Mucosa of descending colon (tissue), 3 donors: ENCODE measurements at regions not wholly inside any gene's neighbourhood (a gene's known extent, or its start where the extent isn't known, plus 50 kb on each side); places are given as distances from the start of the nearest gene placed in this dataset.

Experiments
- ATAC-seq: fragments of 200-7000 bp; cut with Tn5 transposase; one replicate; pipeline ENCODE4 v1.9.1; 2020; ENCODE audit warnings: mild to moderate bottlenecking, moderate library complexity
- DNase-seq, 3 donors: peaks; one replicate each; pipeline ENCODE4 v3.0.0-alpha.2; 2020
- H3K36me3 ChIP-seq: fragments of 200-600 bp; one replicate; pipeline ENCODE4 v1.8.0; 2021; ENCODE audit warnings: low read depth, mild to moderate bottlenecking
- H3K4me1 ChIP-seq: fragments of 200-600 bp; one replicate; pipeline ENCODE4 v1.8.0; 2021; ENCODE audit warnings: low read depth, mild to moderate bottlenecking
- H3K4me3 ChIP-seq: fragments of 200-600 bp; one replicate; pipeline ENCODE4 v1.8.0; 2021; ENCODE audit warnings: mild to moderate bottlenecking
- H3K9me3 ChIP-seq: fragments of 200-600 bp; one replicate; pipeline ENCODE4 v1.8.0; 2021; ENCODE audit warnings: mild to moderate bottlenecking
- CTCF ChIP-seq: fragments of 200-600 bp; IDR thresholded peaks from one replicate; pipeline ENCODE4 v1.8.0; 2022; ENCODE audit warnings: antibody characterized with exemption, mild to moderate bottlenecking
- intact Hi-C, 2 donors: fragments of 100-400 bp; cut with DNase I in 1 of 2; cut with micrococcal nuclease in 1 of 2; formaldehyde crosslinking; loops; one replicate each; pipeline versions ENCODE4 v1.11.0 to v1.11.1; 2022; cut with DNase I, micrococcal nuclease
- donor health status: DM: no; HTN: no; CAD: no; lungs with moderate emphysema.
- donor health status: DM: no; HTN: no; CAD: no.
- donor health status: DM: no; HTN: yes; CAD: no.

DNA sequence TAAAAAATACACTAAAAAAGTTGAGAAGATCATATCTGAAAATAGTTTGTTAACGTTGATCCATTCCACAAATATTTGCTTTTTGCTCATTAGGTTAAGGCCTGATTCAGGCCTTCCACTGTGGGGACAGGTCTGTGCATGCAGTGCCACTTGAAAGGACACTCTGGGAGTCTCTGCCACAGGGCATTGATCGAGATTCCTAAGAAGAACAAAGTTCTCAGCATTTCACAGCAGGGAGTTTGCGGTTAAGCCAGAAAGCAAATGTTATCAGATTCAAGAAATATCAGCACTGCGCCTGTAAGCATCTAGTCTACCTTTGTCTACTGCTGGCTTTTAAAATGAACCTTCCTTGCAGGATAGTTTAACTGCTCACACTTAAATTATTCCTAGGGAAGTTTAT, 62.2 kb upstream of the TNIP3 start:
- DNase-seq (no peak), ATAC-seq (no peak)
- intact Hi-C loops = no loop called here
- Histone ChIP-seq H3K4me3 (no peak overlapping the region), H3K36me3 (no peaks in the 10 kb centered on the region), H3K4me1 (no peaks in the 10 kb centered on the region), H3K9me3 (no peaks in the 10 kb centered on the region)
- TF ChIP-seq CTCF = no peak

DNA sequence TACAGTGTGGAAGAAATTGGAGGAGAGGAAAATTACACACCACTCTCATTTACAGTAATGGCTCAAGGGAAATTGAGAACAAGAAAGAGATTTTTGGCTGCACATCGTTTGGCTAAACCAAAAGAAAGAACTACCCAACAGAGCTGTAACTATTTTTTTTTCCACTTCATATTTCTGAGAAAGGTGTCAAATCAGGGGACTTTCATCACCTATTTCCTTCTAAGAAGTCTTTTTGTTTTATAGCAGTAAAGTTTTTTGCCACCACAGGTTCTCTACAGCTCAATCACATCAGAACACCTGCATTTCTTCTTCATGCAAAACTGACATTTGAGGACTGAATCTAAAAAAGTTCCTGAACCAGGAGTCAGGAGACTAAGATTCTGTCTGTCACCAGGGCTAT, 57.5 kb upstream of the TNIP3 start:
- Histone ChIP-seq H3K36me3 (no peaks in the 10 kb centered on the region), H3K9me3 (no peaks in the 10 kb centered on the region), H3K4me1 (no peaks in the 10 kb centered on the region), H3K4me3 (no peak overlapping the region)
- no peak for TF ChIP-seq CTCF
- intact Hi-C loops = no loop called here
- DNase-seq (no peak), ATAC-seq (no peak)

DNA sequence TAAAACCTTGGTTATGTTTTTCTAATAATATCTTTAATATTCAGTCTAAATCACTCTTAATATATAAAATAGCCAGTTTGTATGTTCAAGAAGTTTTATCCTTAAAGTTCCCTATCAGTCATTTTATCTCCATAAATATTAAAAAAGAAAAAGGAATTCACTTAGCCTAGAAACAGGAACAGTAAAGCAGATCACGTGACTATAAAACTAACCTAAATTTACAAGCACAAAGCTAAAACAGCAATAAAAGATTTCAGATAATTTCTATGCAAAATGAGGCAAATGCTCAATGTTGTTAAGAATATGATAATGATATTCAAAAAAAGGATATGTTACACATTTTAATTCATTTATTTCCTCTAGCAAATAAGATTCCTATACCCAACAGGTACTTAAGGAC, 57.1 kb upstream of the TNIP3 start:
- no peaks in the 10 kb centered on the region for H3K36me3 ChIP-seq
- no peak for TF ChIP-seq CTCF
- no peaks in the 10 kb centered on the region for H3K4me1 ChIP-seq
- ATAC-seq (no peak), DNase-seq (no peak)
- no peaks in the 10 kb centered on the region for H3K9me3 ChIP-seq
- H3K4me3 ChIP-seq = no peak overlapping the region
- intact Hi-C loops = no loop called here

DNA sequence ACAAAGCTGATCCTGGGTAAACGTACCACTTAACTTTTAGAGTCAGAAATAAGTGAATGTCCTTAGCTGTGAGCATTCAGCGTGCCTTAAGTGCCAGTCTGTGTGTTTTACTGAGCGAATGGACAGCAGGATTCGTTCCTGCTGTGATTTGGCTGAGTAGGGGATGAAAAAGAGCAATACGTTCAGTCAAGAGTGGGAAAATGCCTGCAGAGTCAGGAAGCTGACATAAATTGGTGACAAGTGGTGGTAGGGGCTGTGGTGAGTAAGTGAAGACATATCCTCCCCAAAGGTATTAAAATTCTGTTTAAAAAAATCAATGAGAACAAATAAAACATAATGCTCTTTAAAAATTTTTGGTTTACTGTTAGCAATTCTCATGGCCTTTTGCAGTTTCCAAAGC, 56.6 kb upstream of the TNIP3 start:
- H3K4me1 ChIP-seq = no peaks in the 10 kb centered on the region
- DNase-seq (no peak), ATAC-seq (no peak)
- TF ChIP-seq CTCF = no peak
- H3K36me3 ChIP-seq = no peaks in the 10 kb centered on the region
- intact Hi-C loops = no loop called here
- H3K9me3 ChIP-seq = no peaks in the 10 kb centered on the region
- H3K4me3 ChIP-seq = no peak overlapping the region

- ATAC-seq = peak; percentile 21
- Histone ChIP-seq H3K4me1 (no peaks in the 10 kb centered on the region), H3K4me3 (no peak overlapping the region), H3K36me3 (no peaks in the 10 kb centered on the region), H3K9me3 (no peaks in the 10 kb centered on the region)
- no peak for DNase-seq
- intact Hi-C loops = no loop called here
- no peak for TF ChIP-seq CTCF
Observed at GRCh38 chr4:121219227-121219626, 55.1 kb upstream of the TNIP3 start.

DNA sequence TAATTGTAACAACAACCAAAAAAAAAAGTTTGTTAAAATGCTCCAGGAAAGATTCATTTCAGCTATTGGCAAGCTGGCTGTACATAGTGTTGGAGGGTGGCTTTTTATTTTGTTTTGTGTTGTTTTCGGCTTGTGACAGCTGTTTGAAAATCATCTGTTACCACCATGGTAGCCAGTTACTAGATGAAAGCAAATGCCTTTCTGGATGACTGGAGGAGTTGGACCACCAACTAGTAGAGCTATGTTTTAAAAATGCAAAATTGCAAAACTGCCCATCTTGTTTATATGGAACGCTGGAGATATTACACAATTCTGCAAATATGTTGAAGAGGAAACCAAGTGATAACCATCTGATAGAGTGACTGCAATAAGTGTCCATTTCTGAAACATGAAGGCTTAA, 53.2 kb upstream of the TNIP3 start:
- Histone ChIP-seq H3K4me3 (no peak overlapping the region), H3K9me3 (no peaks in the 10 kb centered on the region), H3K4me1 (no peaks in the 10 kb centered on the region), H3K36me3 (no peaks in the 10 kb centered on the region)
- intact Hi-C loops = no loop called here
- no peak for DNase-seq
- no peak for ATAC-seq
- no peak for TF ChIP-seq CTCF
